Germinal center (tissue), 1 donor: ENCODE measurements at regions not wholly inside any gene's neighbourhood (a gene's known extent, or its start where the extent isn't known, plus 50 kb on each side); places are given as distances from the start of the nearest gene placed in this dataset.

Source experiments
- DNase-seq: peaks from one replicate; pipeline ENCODE4 v3.0.0; 2012; ENCODE audit warnings: mixed read lengths, low spot score

- DNase-seq: no peak
Measured at GRCh38 chr12:85639834-85640233, 196.4 kb downstream of the RASSF9 start.

- DNase-seq: no peak
Measured at GRCh38 chr12:85641796-85642195, 194.4 kb downstream of the RASSF9 start.

- DNase-seq: no peak
Measured at GRCh38 chr12:85642288-85642687, 193.9 kb downstream of the RASSF9 start.

- DNase-seq: no peak
Measured at GRCh38 chr12:85642808-85643207, 193.4 kb downstream of the RASSF9 start.

GRCh38 chr12:85644508-85644907, 191.7 kb downstream of the RASSF9 start:
- no peak for DNase-seq

GRCh38 chr12:85653731-85654455, 182.3 kb downstream of the RASSF9 start:
- no peak for DNase-seq

- DNase-seq: no peak
Measured at GRCh38 chr12:85654456-85654840, 181.8 kb downstream of the RASSF9 start.

GRCh38 chr12:85656561-85656960, 179.6 kb downstream of the RASSF9 start:
- no peak for DNase-seq

- no peak for DNase-seq
Measured at GRCh38 chr12:85657251-85657650, 179.0 kb downstream of the RASSF9 start.

- DNase-seq: no peak
Measured at GRCh38 chr12:85657836-85658630, 178.2 kb downstream of the RASSF9 start.

- DNase-seq: no peak
Measured at GRCh38 chr12:85659754-85660530, 176.3 kb downstream of the RASSF9 start.

GRCh38 chr12:85661461-85662206, 174.6 kb downstream of the RASSF9 start:
- no peak for DNase-seq

GRCh38 chr12:85662207-85662602, 174.0 kb downstream of the RASSF9 start:
- no peak for DNase-seq

- no peak for DNase-seq
Measured at GRCh38 chr12:85663631-85664030, 172.6 kb downstream of the RASSF9 start.

GRCh38 chr12:85664429-85664828, 171.8 kb downstream of the RASSF9 start:
- DNase-seq: no peak

GRCh38 chr12:85669911-85670310, 166.3 kb downstream of the RASSF9 start:
- no peak for DNase-seq

- no peak for DNase-seq
Measured at GRCh38 chr12:85672436-85672835, 163.8 kb downstream of the RASSF9 start.

- DNase-seq: no peak
Measured at GRCh38 chr12:85673921-85674420, 162.2 kb downstream of the RASSF9 start.

GRCh38 chr12:85676816-85677749, 159.1 kb downstream of the RASSF9 start:
- no peak for DNase-seq

GRCh38 chr12:85679296-85679695, 156.9 kb downstream of the RASSF9 start:
- no peak for DNase-seq

GRCh38 chr12:85680881-85681280, 155.3 kb downstream of the RASSF9 start:
- DNase-seq: no peak
